Cardiac muscle cell (in vitro differentiated cells and primary cell): ENCODE measurements at regions not wholly inside any gene's neighbourhood (a gene's known extent, or its start where the extent isn't known, plus 50 kb on each side); places are given as distances from the start of the nearest gene placed in this dataset.

Experiments used
- DNase-seq, 2 donors: peaks; one replicate each; pipeline versions ENCODE4 v3.0.0 to v3.0.0-alpha.2; 2010 to 2017; ENCODE audit warnings: low read depth in 1 of 2, low spot score in 1 of 2
- H3K27ac ChIP-seq: fragments of 200-600 bp; sonication (generic); 2 replicates; pipeline ENCODE4 v1.5.1; 2016
- H3K27me3 ChIP-seq: fragments of 200-600 bp; sonication (generic); 2 replicates; pipeline ENCODE4 v1.6.0; 2016; ENCODE audit warnings: control low read depth
- H3K36me3 ChIP-seq: fragments of 200-600 bp; sonication (generic); 2 replicates; pipeline ENCODE4 v1.5.1; 2016; ENCODE audit warnings: control low read depth
- H3K4me1 ChIP-seq: fragments of 200-600 bp; sonication (generic); 2 replicates; pipeline ENCODE4 v1.8.1; 2017; ENCODE audit warnings: low read depth, mild to moderate bottlenecking, mixed run types
- H3K4me3 ChIP-seq: fragments of 200-600 bp; sonication (generic); 2 replicates; pipeline ENCODE4 v1.5.1; 2016; ENCODE audit warnings: mild to moderate bottlenecking
- H3K9me3 ChIP-seq: fragments of 200-600 bp; sonication (generic); 2 replicates; pipeline ENCODE4 v1.5.1; 2017; ENCODE audit warnings: low read depth, mild to moderate bottlenecking, control low read depth
- TF ChIP-seq, protein P1 (sequence below): IDR thresholded peaks from 2 replicates; pipeline ENCODE4 v1.5.1; 2012; ENCODE audit warnings: low read depth, mild to moderate bottlenecking, low read length

DNA sequence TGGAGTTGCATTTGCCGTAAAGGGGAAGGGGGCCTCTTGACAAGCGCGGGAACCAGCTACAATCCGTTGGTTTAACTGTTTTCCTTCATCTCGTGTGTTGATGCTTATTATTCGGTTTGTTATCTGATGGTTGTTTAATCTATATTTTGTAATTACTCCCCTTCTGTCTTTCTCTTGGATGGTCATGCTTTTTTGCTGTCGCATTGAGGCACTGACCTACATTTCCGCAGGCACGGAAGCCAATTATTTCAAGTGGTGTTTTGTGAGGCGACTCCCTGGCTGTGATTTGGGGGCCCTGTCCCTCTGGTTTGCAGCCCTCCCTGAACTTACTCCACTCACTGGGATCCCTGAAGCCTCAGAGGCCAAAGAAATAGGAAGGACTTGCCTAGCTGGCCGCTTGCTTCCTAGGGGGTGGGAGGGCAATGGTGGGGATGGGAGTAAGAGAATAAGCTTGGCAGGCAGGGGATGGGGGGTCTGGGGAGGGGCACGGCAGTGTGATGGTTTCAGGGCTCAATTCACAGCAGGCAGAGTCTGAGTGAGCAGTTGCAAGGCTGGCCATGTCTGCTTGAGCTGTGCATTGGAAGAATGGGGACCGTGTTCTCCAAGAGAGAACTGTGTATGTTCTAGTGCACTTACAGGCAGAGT, 165.8 kb upstream of the B3GAT1 start:
- DNase-seq = no peak
- H3K27ac ChIP-seq = no peak overlapping the region
- no peaks in the 10 kb centered on the region for H3K9me3 ChIP-seq
- no peaks in the 10 kb centered on the region for H3K27me3 ChIP-seq
- no peaks in the 10 kb centered on the region for H3K4me1 ChIP-seq
- H3K4me3 ChIP-seq = no peak overlapping the region
- TF ChIP-seq, protein P1, sequence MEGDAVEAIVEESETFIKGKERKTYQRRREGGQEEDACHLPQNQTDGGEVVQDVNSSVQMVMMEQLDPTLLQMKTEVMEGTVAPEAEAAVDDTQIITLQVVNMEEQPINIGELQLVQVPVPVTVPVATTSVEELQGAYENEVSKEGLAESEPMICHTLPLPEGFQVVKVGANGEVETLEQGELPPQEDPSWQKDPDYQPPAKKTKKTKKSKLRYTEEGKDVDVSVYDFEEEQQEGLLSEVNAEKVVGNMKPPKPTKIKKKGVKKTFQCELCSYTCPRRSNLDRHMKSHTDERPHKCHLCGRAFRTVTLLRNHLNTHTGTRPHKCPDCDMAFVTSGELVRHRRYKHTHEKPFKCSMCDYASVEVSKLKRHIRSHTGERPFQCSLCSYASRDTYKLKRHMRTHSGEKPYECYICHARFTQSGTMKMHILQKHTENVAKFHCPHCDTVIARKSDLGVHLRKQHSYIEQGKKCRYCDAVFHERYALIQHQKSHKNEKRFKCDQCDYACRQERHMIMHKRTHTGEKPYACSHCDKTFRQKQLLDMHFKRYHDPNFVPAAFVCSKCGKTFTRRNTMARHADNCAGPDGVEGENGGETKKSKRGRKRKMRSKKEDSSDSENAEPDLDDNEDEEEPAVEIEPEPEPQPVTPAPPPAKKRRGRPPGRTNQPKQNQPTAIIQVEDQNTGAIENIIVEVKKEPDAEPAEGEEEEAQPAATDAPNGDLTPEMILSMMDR = no peak
- no peaks in the 10 kb centered on the region for H3K36me3 ChIP-seq

DNA sequence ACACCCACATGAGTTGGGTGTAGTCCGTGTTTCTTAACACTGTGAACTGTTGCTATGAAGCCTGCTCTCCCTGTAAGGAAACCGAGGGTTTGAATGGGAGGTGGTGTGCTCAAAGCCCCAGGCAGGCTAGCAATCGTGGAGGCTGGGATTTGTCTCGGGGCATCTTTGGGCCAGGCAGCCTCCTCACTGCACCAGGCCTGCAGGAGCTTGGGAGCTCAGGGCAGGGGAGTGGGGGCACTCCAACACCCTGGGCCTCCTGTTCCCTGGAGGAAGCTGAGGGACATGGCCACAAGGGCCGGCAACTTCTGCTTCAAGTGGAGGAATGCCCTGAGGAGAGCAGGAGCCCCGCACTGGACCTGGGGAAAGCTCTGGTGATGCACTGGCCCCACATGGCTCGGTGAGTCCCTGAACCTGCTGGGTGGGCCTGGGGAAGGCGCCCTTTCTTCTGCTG, 164.7 kb upstream of the B3GAT1 start:
- TF ChIP-seq, protein P1 = no peak
- H3K36me3 ChIP-seq = no peaks in the 10 kb centered on the region
- no peak for DNase-seq

DNA sequence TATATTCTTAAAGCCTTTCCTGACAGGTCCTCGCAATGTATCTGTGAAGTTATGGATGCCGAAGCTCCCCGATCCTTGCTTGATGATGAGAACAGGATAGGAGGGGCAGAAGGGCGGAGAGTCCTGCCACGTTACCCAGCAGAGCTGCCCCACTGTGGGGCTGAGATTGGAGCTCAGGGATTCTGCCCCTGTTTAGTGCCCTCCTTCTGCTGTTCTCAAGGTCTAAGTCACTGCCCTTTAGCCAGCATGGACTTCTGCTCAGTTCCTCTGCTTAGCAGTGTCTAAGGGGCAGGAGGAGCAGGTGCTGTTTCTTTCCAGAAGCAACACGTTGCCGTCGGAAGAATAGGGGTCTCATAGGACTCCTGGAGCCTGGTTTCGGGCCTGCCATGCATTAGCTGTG, 164.2 kb upstream of the B3GAT1 start:
- H3K36me3 ChIP-seq = no peaks in the 10 kb centered on the region
- no peaks in the 10 kb centered on the region for H3K4me1 ChIP-seq
- H3K27me3 ChIP-seq = no peaks in the 10 kb centered on the region
- no peaks in the 10 kb centered on the region for H3K9me3 ChIP-seq
- H3K4me3 ChIP-seq = no peak overlapping the region
- H3K27ac ChIP-seq = no peak overlapping the region
- DNase-seq = no peak
- TF ChIP-seq, protein P1 = no peak

More for the DNA sequence above, 164.7 kb upstream of the B3GAT1 start:
- Histone ChIP-seq H3K4me1 (no peaks in the 10 kb centered on the region), H3K27ac (no peak overlapping the region), H3K4me3 (no peak overlapping the region), H3K9me3 (no peaks in the 10 kb centered on the region), H3K27me3 (no peaks in the 10 kb centered on the region)

DNA sequence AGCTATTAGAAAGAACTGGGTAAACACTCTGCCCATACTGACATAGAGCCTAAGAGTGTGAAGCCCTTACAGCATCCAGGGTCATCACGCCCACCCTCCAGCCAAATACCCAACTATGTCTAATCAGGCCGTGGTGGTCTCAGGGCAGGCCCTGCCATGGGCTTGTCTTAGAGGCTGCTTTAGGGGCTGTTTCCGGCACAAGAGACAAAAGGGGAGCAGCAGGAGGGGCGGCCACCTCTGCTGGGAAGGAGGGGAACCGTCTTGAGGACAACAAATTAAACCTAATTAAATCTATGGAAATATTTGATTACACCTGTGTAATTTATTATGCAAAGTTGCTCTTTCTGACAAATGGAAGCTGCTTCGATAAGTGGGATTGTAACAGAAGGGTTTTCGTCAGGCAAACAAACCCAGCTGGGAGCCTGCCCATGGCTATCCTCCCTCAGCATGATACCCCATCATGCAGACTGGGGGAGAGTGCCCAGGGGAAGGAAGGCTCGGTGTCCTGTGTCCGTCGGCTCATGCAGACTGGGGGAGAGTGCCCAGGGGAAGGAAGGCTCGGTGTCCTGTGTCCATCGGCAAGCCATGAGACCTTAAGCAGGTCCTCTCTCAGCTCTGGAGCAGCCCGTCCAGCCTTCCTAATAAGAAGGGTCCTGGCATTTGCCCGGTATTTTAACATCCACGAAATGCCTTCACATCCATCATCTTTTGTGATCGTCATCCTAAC, 163.6 kb upstream of the B3GAT1 start:
- DNase-seq = no peak
- Histone ChIP-seq H3K9me3 (no peaks in the 10 kb centered on the region), H3K4me1 (no peaks in the 10 kb centered on the region), H3K27ac (no peak overlapping the region), H3K27me3 (no peaks in the 10 kb centered on the region), H3K4me3 (no peak overlapping the region), H3K36me3 (no peaks in the 10 kb centered on the region)
- TF ChIP-seq, protein P1 = no peak

DNA sequence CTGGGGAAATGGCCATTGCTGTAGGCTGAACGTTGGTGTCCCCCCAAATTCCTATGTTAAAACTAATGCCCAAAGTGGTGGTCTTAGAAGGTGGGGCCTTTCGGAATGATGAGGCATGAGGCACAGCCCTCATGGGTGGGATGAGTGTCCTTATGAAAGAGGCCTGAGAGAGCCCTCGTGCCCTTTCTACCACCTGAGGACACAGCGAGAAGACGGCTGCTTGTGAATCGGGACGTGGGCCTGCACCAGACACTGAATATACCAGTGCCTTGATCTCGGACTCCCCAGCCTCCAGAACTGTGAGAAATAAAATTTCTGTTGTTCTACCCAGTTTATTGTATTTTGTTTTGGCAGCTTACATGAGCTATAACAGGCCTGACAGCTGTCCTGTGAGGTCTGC, 162.9 kb upstream of the B3GAT1 start:
- no peak for DNase-seq
- Histone ChIP-seq H3K4me1 (no peaks in the 10 kb centered on the region), H3K36me3 (no peaks in the 10 kb centered on the region), H3K9me3 (no peaks in the 10 kb centered on the region), H3K27ac (no peak overlapping the region), H3K4me3 (no peak overlapping the region), H3K27me3 (no peaks in the 10 kb centered on the region)
- TF ChIP-seq, protein P1 = no peak
